GM12864 (cell line): ENCODE measurements at regions not wholly inside any gene's neighbourhood (a gene's known extent, or its start where the extent isn't known, plus 50 kb on each side); places are given as distances from the start of the nearest gene placed in this dataset.

ENCODE experiments used
- DNase-seq: peaks from one replicate; pipeline ENCODE4 v3.0.0-alpha.2; 2011; ENCODE audit warnings: low read depth
- H3K4me3 ChIP-seq: 2 replicates; pipeline ENCODE4 v1.5.1; 2011; ENCODE audit warnings: mild to moderate bottlenecking, low read depth, low read length, control low read depth
- TF ChIP-seq, protein P1 (sequence below): IDR thresholded peaks from 2 replicates; pipeline ENCODE4 v1.5.1; 2011; ENCODE audit warnings: low read depth, mild to moderate bottlenecking, moderate library complexity, low read length, control low read depth, inconsistent platforms; ENCODE audit errors: missing control alignments

DNA sequence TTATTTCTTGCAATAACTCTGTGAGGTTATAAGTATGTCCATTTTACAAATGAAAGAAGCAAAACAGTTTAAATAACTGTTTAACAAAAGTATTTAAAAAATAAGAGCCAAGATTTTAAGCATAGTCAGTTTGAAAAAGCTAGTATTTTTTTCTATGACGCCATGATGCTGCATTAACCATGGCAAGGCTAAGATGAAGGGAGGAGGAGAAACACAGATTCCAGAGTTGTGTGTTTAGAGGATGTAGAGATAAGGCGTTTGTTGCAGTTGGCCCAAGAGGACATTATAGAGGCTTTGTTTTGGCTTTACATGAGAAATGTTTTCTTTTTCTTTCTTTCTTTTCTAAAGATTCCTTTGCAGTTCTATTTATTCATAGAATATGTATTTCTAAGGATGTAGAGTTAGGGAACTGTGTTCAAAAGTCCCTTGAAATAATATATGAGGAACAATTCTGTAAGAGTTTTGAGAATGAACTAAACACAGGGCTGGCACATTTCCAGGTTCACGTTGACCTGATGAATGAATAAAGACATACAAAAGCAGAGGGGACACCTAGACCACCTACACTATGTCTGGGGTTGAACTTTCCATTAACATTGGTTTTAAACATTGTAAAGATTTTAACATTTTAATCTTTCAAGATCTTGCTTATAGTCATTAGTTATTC is 244.2 kb downstream of the KCNS3 start:
- H3K4me3 ChIP-seq: no peak overlapping the region
- TF ChIP-seq, protein P1, sequence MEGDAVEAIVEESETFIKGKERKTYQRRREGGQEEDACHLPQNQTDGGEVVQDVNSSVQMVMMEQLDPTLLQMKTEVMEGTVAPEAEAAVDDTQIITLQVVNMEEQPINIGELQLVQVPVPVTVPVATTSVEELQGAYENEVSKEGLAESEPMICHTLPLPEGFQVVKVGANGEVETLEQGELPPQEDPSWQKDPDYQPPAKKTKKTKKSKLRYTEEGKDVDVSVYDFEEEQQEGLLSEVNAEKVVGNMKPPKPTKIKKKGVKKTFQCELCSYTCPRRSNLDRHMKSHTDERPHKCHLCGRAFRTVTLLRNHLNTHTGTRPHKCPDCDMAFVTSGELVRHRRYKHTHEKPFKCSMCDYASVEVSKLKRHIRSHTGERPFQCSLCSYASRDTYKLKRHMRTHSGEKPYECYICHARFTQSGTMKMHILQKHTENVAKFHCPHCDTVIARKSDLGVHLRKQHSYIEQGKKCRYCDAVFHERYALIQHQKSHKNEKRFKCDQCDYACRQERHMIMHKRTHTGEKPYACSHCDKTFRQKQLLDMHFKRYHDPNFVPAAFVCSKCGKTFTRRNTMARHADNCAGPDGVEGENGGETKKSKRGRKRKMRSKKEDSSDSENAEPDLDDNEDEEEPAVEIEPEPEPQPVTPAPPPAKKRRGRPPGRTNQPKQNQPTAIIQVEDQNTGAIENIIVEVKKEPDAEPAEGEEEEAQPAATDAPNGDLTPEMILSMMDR: no peak
- DNase-seq: no peak

- no peak overlapping the region for H3K4me3 ChIP-seq
- TF ChIP-seq, protein P1: no peak
- no peak for DNase-seq
Observed at GRCh38 chr2:18119883-18120282, 241.4 kb downstream of the KCNS3 start.

- TF ChIP-seq, protein P1: no peak
- DNase-seq: no peak
- H3K4me3 ChIP-seq: no peak overlapping the region
Observed at GRCh38 chr2:18118703-18119102, 240.2 kb downstream of the KCNS3 start.

DNA sequence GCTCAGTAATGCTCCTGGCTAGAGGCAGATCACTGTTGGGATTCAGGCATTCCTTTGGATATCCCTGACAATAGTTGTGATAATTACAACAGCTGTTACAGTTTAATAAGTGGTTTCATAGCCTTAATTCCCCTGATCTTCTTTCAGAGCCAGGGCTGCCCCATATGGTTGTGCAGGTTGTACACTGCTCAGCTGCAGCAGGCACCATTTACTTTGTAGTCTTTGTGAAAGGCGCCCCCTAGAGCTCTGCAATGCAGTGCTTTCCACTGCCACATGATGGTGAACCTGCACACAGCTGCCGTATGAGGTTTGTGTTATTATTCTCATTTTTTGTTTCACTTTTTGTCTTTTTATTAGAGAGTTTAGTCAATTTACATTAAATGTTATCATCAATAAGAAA is 239.1 kb downstream of the KCNS3 start:
- no peak for DNase-seq
- H3K4me3 ChIP-seq: no peak overlapping the region

DNA sequence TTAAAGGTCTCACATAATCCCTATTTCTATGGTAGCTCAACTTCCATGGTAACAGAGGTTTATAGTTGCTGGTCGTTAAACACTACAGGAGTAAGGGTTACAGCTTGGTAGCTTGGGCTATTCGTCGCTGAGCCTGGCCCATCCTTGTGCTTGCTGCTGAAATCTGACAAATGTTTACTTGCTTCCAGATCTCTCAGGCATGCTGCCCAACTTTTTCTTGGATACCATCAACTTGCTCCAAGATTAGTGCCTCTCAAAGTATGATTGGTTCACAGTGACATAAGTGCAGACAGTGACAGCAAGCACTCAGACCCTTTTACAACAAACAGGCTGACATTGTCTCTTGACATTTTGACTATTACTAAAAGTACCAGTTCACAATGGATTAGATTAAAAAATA is 231.8 kb downstream of the KCNS3 start:
- TF ChIP-seq, protein P1: no peak
- no peak overlapping the region for H3K4me3 ChIP-seq
- no peak for DNase-seq

More for the DNA sequence above, 239.1 kb downstream of the KCNS3 start:
- TF ChIP-seq, protein P1: peak; percentile 67

- DNase-seq: no peak
- H3K4me3 ChIP-seq: no peak overlapping the region
- TF ChIP-seq, protein P1: no peak
Observed at GRCh38 chr2:18106841-18107240, 228.4 kb downstream of the KCNS3 start.

DNA sequence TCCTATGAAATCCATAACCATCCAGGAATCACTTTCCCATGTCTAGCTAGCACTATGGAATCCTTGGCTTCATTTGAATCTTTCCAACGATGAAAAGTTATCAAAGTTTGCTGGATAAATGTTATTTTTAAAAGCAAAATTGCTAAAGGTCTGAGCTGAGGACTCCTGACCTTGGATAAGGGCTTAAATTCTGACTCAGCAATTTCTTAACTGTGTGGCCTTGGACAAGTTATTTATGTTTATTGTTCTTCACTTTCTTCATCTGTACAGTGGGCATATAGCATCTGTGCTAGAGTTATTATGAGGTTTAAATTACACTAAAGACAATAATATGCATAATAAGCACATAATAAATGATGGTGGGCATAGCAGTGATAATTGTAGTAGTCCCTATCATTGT is 227.5 kb downstream of the KCNS3 start:
- H3K4me3 ChIP-seq: no peak overlapping the region
- no peak for DNase-seq
- TF ChIP-seq, protein P1: no peak
